Esophagus squamous epithelium (tissue), 5 donors: ENCODE measurements at regions not wholly inside any gene's neighbourhood (a gene's known extent, or its start where the extent isn't known, plus 50 kb on each side); places are given as distances from the start of the nearest gene placed in this dataset.

ENCODE experiments used
- DNase-seq: peaks from one replicate; lab custom pipeline; 2025; lab: John Stamatoyannopoulos, UW
- H3K27ac ChIP-seq, 4 donors: fragments of 200-600 bp; sonication (generic); one replicate each; pipeline ENCODE4 v1.5.1; 2016 to 2019; ENCODE audit warnings: mild to moderate bottlenecking in 1 of 4
- H3K27me3 ChIP-seq, 4 donors: fragments of 200-600 bp; sonication (generic); 1 replicate in 3 of 4; 2 replicates in 1 of 4; pipeline versions ENCODE4 v1.5.1 to v1.6.0; 2017 to 2021; ENCODE audit warnings: antibody characterized with exemption in 1 of 4
- H3K36me3 ChIP-seq, 3 donors: fragments of 200-600 bp; sonication (generic); one replicate each; pipeline ENCODE4 v1.5.1; 2016 to 2019
- H3K4me1 ChIP-seq, 3 donors: fragments of 200-600 bp; sonication (generic); one replicate each; pipeline ENCODE4 v1.5.1; 2017 to 2019
- H3K4me3 ChIP-seq, 4 donors: fragments of 200-600 bp; sonication (generic); 1 replicate in 3 of 4; 2 replicates in 1 of 4; pipeline ENCODE4 v1.5.1; 2016 to 2019; ENCODE audit warnings: mild to moderate bottlenecking in 2 of 4, moderate library complexity in 1 of 4
- H3K9me3 ChIP-seq, 3 donors: fragments of 200-600 bp; sonication (generic); one replicate each; pipeline ENCODE4 v1.5.1; 2016 to 2019
- POLR2A ChIP-seq, 4 donors: fragments of 450-650 bp; IDR thresholded peaks; one replicate each; pipeline ENCODE4 v1.6.1; 2017; ENCODE audit warnings: antibody characterized with exemption in 4 of 4, mild to moderate bottlenecking in 4 of 4, moderate library complexity in 3 of 4
- WGBS, 2 donors: methylation state at CpG; one replicate each; pipeline ENCODE4 v1.1.5; 2018; 5-methylcytosine and 5-hydroxymethylcytosine counted together
- intact Hi-C: fragments of 100-400 bp; cut with DNase I; formaldehyde crosslinking; loops from one replicate; pipeline ENCODE4 v1.15.0; 2022
- TF ChIP-seq, protein P1 (sequence below), 6 experiments: fragments of 450-650 bp in 4 of 6; fragments of 200-600 bp in 2 of 6; sonication (generic) in 2 of 6; IDR thresholded peaks; one replicate each; pipeline ENCODE4 v1.5.1; 2016 to 2019; ENCODE audit warnings: antibody characterized with exemption in 6 of 6, mild to moderate bottlenecking in 4 of 6, moderate library complexity in 4 of 6
- donor health status: DM: yes; HTN: yes; CAD: no.

DNA sequence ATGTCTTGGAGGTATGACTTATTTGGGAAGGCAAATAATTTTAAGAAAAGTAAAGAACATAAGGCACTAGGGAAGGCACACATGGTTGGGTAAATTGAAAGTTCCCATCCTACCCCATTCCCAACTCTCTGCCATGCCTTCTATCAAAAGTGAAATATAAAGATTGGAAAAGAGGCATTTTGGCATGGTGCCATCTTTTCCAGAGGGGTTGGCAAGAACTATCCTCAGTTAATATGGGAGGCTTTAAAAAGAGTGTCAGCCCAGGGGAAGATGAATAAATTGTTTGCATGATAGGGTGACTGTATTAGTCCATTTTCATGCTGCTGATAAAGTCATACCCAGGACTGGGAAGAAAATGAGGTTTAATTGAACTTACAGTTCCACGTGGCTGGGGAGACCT lies 150.8 kb upstream of the BOD1L1 start:
- WGBS, 2 donors = 62 to 77% methylated on average over 1 of the region's 1 CpG

DNA sequence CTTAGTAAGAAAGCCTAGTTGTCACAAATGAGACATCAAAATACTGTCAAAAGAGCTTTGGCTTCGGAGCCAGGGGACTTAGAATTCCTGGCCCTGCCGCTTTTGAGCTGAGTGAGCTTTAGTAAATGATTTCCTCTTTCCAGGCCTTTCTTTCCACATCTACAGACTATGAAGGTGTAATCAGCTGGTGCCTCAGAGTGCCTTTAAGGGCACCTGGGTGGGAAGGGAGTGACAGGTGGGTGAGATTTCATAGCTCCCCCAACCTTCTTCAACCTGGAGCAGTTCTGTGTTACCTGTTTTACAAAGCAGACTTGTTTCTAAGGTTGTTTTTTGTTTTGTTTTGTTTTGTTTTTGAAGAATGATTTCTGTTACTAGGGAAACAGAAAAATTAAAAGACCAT lies 154.7 kb upstream of the BOD1L1 start:
- Histone ChIP-seq H3K4me1 (peaks cover 0 to 9% (median 0%) of the 10 kb centered on the region in 3 donors), H3K27me3 (no peaks in the 10 kb centered on the region), H3K36me3 (no peaks in the 10 kb centered on the region), H3K27ac (no peak overlapping the region), H3K9me3 (no peaks in the 10 kb centered on the region), H3K4me3 (no peak overlapping the region)
- intact Hi-C loops = no loop called here
- 75% methylated on average over 2 of the region's 2 CpGs; no CpG with 5 or more reads in 1 of the 2 donors for WGBS, 2 donors
- no peak for DNase-seq
- TF ChIP-seq, protein P1, sequence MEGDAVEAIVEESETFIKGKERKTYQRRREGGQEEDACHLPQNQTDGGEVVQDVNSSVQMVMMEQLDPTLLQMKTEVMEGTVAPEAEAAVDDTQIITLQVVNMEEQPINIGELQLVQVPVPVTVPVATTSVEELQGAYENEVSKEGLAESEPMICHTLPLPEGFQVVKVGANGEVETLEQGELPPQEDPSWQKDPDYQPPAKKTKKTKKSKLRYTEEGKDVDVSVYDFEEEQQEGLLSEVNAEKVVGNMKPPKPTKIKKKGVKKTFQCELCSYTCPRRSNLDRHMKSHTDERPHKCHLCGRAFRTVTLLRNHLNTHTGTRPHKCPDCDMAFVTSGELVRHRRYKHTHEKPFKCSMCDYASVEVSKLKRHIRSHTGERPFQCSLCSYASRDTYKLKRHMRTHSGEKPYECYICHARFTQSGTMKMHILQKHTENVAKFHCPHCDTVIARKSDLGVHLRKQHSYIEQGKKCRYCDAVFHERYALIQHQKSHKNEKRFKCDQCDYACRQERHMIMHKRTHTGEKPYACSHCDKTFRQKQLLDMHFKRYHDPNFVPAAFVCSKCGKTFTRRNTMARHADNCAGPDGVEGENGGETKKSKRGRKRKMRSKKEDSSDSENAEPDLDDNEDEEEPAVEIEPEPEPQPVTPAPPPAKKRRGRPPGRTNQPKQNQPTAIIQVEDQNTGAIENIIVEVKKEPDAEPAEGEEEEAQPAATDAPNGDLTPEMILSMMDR (IDR thresholded peaks at IDR 0.05) = no peak
- TF ChIP-seq POLR2A (IDR thresholded peaks at IDR 0.05) = no peak

More for the DNA sequence above, 150.8 kb upstream of the BOD1L1 start:
- no peaks in the 10 kb centered on the region for H3K36me3 ChIP-seq
- no peaks in the 10 kb centered on the region for H3K9me3 ChIP-seq
- intact Hi-C loops = no loop called here
- H3K27ac ChIP-seq = no peak overlapping the region
- H3K4me1 ChIP-seq = no peaks in the 10 kb centered on the region
- no peak for DNase-seq
- no peaks in the 10 kb centered on the region for H3K27me3 ChIP-seq
- H3K4me3 ChIP-seq = no peak overlapping the region
- TF ChIP-seq, protein P1 (IDR thresholded peaks at IDR 0.05) = no peak
- TF ChIP-seq POLR2A (IDR thresholded peaks at IDR 0.05) = no peak

DNA sequence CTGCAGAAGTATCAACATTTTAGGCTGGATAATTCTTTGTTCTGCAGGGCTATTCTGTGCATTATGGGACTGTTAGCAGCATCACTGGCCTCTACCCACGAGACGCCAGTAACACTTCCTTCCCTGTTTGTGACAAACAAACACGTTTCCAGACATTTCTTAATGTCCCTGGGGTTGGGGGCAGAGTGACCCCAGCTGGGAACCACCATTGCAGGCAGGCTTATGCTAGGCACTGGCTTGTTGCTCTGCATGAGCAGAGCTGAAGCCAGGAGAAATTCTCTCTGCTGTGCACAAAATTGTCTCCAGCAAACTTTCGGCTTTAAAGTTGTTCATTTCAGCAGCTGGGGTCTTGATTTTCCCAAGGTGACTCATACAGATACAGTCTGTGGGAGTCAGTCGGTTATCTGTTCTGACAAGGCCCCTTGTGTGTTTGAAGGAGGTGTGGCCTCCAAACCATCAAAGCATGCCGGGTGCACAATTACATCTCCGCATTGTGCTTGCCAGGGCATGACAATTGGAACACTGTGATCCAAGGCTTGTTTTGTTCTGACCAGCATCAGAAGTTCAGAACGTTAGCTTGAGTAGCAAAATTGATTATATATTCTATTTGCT lies 156.4 kb upstream of the BOD1L1 start:
- TF ChIP-seq, protein P1 (IDR thresholded peaks at IDR 0.05) = no peak
- no peak for TF ChIP-seq POLR2A (IDR thresholded peaks at IDR 0.05)
- WGBS, 2 donors = 15 to 25% methylated on average over 8 of the region's 8 CpGs
- Histone ChIP-seq H3K27me3 (no peaks in the 10 kb centered on the region), H3K9me3 (no peaks in the 10 kb centered on the region), H3K4me3 (no peak overlapping the region), H3K27ac (no peak overlapping the region), H3K36me3 (no peaks in the 10 kb centered on the region), H3K4me1 (peaks cover 0 to 9% (median 0%) of the 10 kb centered on the region in 3 donors)
- intact Hi-C loops = no loop called here
- no peak for DNase-seq

DNA sequence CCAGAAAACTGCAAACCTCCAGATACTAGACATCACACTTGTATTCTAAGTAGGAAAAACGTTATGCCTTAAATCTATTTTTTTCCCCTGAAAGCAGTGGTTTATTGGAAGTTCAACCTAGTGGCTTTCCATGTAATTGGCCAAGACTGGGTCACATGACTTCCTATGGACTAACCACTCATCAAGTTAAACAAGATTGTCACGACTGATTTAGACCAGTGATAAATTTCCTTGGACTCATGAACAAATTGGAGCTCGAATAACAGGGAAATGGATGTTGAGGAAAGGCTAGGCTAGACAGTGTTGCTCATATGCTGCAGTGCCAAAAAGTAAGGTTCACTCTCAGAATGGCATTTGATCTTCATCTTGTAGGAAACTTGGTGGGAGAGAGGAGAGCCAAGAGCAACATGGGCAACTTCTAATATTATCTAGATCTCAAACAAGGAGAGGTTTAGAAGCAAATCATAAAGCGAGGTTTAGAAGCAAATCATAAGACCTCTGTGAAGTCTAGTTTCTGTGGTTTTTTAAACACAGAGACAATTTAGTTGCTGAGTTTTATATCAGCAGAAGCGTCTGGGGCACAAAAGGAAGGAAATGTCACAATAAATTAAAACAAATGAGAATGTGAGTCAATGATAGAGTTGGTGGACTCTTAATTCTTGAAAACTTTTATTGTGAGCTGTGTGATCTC lies 165.6 kb upstream of the BOD1L1 start:
- no peak overlapping the region for H3K4me3 ChIP-seq
- no peaks in the 10 kb centered on the region for H3K36me3 ChIP-seq
- H3K27me3 ChIP-seq = no peaks in the 10 kb centered on the region
- H3K27ac ChIP-seq = no peak overlapping the region
- intact Hi-C loops = no loop called here
- H3K9me3 ChIP-seq = no peaks in the 10 kb centered on the region
- H3K4me1 ChIP-seq = no peaks in the 10 kb centered on the region
- no peak for DNase-seq
- 40 to 41% methylated on average over 5 of the region's 5 CpGs for WGBS, 2 donors
- TF ChIP-seq, protein P1 (IDR thresholded peaks at IDR 0.05) = no peak
- no peak for TF ChIP-seq POLR2A (IDR thresholded peaks at IDR 0.05)

DNA sequence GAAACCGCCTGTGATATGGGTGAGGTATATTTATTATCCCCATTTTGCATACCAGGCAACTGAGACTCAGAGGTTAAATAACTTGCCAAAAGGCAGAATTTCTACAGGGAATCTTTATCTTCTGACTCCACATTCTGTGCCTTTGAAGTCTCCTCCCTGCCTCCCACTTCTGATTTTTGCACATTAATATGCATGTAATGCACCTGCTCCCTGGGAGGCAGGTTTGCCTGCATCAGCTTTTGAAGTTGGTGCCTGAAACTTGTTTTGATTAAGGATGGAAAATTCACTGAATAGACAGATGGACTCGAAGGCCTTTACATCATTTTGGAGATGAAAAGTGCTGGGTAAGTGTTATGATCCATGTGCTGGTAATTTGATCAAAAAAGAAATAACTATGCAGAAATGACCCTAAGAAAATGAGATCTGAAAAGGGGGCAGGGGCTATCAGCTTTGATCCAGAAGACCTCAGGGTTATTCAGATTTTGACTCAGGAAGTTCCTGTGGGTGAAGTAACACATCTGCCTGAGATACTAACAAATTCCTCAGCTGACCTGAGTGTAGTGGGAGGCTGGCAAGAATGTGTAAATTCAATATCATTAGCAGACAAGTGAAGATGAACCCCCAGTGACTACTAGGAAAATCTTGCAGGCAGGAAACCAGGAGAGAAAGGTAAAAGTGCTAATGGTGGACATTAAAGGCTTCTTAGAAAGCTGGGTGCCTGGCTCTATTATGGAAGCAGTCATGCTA lies 167.5 kb upstream of the BOD1L1 start:
- intact Hi-C loops = no loop called here
- Histone ChIP-seq H3K9me3 (peaks cover 0 to 7% (median 0%) of the 10 kb centered on the region in 3 donors), H3K27me3 (no peaks in the 10 kb centered on the region), H3K27ac (no peak overlapping the region), H3K4me3 (no peak overlapping the region), H3K4me1 (no peaks in the 10 kb centered on the region), H3K36me3 (no peaks in the 10 kb centered on the region)
- 64 to 74% methylated on average over 2 of the region's 2 CpGs for WGBS, 2 donors
- TF ChIP-seq, protein P1 (IDR thresholded peaks at IDR 0.05) = no peak
- no peak for TF ChIP-seq POLR2A (IDR thresholded peaks at IDR 0.05)
- DNase-seq = no peak
